WTC11 (cell line): ENCODE measurements at regions not wholly inside any gene's neighbourhood (a gene's known extent, or its start where the extent isn't known, plus 50 kb on each side); places are given as distances from the start of the nearest gene placed in this dataset.

Experiments
- CREM ChIP-seq: sonication (generic); formaldehyde crosslinking; IDR thresholded peaks from 2 replicates; pipeline ENCODE4 v1.8.1; 2022; ENCODE audit warnings: mild to moderate bottlenecking, missing genetic modification reagents, moderate library complexity
- ZNF263 ChIP-seq: sonication (generic); formaldehyde crosslinking; IDR thresholded peaks from 2 replicates; pipeline ENCODE4 v1.8.1; 2022; ENCODE audit warnings: low read depth, mild to moderate bottlenecking, moderate library complexity, missing genetic modification reagents
- TF ChIP-seq, protein P1 (sequence below): sonication (generic); formaldehyde crosslinking; IDR thresholded peaks from 2 replicates; pipeline ENCODE4 v1.8.0; 2022; ENCODE audit warnings: mild to moderate bottlenecking, missing genetic modification reagents

DNA sequence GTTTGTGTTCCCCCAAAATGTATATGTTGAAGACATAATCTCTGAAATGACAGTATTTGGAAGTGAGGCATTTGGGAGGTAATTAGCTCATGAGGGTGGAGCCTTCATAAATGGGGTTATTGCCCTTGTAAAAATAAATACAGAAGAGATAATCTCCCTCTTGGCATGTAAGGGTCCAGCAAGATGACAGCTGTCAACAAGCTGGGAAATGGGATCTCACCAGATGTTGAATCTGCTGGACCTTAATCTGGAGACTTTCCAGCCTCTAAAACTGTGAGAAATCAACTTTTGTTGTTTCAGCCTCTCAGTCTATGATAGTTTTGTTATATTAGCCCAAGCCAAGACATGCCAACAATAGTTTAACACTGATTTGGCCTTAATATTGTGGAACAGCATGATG is 438.2 kb upstream of the PCDH7 start:
- TF ChIP-seq CREM (CRISPR knock-in tag) (no peak), ZNF263 (CRISPR knock-in tag) (no peak)
- TF ChIP-seq, protein P1, sequence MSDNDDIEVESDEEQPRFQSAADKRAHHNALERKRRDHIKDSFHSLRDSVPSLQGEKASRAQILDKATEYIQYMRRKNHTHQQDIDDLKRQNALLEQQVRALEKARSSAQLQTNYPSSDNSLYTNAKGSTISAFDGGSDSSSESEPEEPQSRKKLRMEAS (CRISPR knock-in tag), result no peak
